Activated CD8-positive, alpha-beta T cell treated with anti-CD3 and anti-CD28 coated beads, Interleukin-2, amount 10 ng/mL, durations not matched to agents 7 days and 5 days (primary cell): ENCODE measurements at regions not wholly inside any gene's neighbourhood (a gene's known extent, or its start where the extent isn't known, plus 50 kb on each side); places are given as distances from the start of the nearest gene placed in this dataset.

Source experiments
- ATAC-seq: fragments of 150-1000 bp; cut with Tn5 transposase; one replicate; pipeline ENCODE4 v1.10.0; 2021; ENCODE audit warnings: moderate library complexity
- CTCF ChIA-PET: fragments of 350-600 bp; sonication (Branson Sonifier 250); formaldehyde crosslinking; loops from one replicate; lab custom pipeline; 2021; ENCODE audit warnings: antibody characterized with exemption; lab: Charles Lee
- POLR2A ChIA-PET: fragments of 350-600 bp; sonication (Branson Sonifier 250); formaldehyde crosslinking; loops from one replicate; lab custom pipeline; 2021; ENCODE audit warnings: antibody characterized with exemption; lab: Charles Lee
- DNase-seq: peaks from one replicate; pipeline ENCODE4 v3.0.0-alpha.2; 2020
- H3K27ac Mint-ChIP-seq: one replicate; pipeline ENCODE4 v1.8.0; 2021; ENCODE audit warnings: mild to moderate bottlenecking, mixed read lengths
- H3K27me3 Mint-ChIP-seq: one replicate; pipeline ENCODE4 v1.8.0; 2021; ENCODE audit warnings: low read depth, mixed read lengths
- H3K36me3 Mint-ChIP-seq: one replicate; pipeline ENCODE4 v1.8.0; 2021; ENCODE audit warnings: low read depth, mixed read lengths
- H3K4me1 Mint-ChIP-seq: one replicate; pipeline ENCODE4 v1.8.0; 2021; ENCODE audit warnings: low read depth, mixed read lengths
- H3K4me3 Mint-ChIP-seq: one replicate; pipeline ENCODE4 v1.8.0; 2021; ENCODE audit warnings: mild to moderate bottlenecking, mixed read lengths
- H3K9me3 Mint-ChIP-seq: one replicate; pipeline ENCODE4 v1.8.0; 2022; ENCODE audit warnings: mixed read lengths; ENCODE audit not compliant: insufficient read depth

- Mint-ChIP-seq H3K36me3 (no peaks in the 10 kb centered on the region), H3K27me3 (no peaks in the 10 kb centered on the region), H3K9me3 (no peaks in the 10 kb centered on the region), H3K4me1 (no peaks in the 10 kb centered on the region), H3K27ac (no peak overlapping the region), H3K4me3 (no peak overlapping the region)
- DNase-seq (no peak), ATAC-seq (no peak)
- CTCF ChIA-PET = no interaction called here
- POLR2A ChIA-PET = no interaction called here
Observed at GRCh38 chr22:49641770-49642313, 185.8 kb downstream of the BRD1 start.

- CTCF ChIA-PET = no interaction called here
- Mint-ChIP-seq H3K36me3 (no peaks in the 10 kb centered on the region), H3K9me3 (no peaks in the 10 kb centered on the region), H3K27me3 (no peaks in the 10 kb centered on the region), H3K27ac (no peak overlapping the region), H3K4me3 (no peak overlapping the region), H3K4me1 (no peaks in the 10 kb centered on the region)
- ATAC-seq = no peak
- DNase-seq = no peak
- POLR2A ChIA-PET = no interaction called here
Observed at GRCh38 chr22:49640366-49641095, 187.1 kb downstream of the BRD1 start.

GRCh38 chr22:49639956-49640355 lies 187.7 kb downstream of the BRD1 start:
- Mint-ChIP-seq H3K36me3 (no peaks in the 10 kb centered on the region), H3K4me3 (no peak overlapping the region), H3K27ac (no peak overlapping the region), H3K27me3 (no peaks in the 10 kb centered on the region), H3K9me3 (no peaks in the 10 kb centered on the region), H3K4me1 (no peaks in the 10 kb centered on the region)
- DNase-seq (no peak), ATAC-seq (no peak)
- POLR2A ChIA-PET = no interaction called here
- CTCF ChIA-PET = no interaction called here

- no peaks in the 10 kb centered on the region for H3K4me1 Mint-ChIP-seq
- no peaks in the 10 kb centered on the region for H3K27me3 Mint-ChIP-seq
- DNase-seq (no peak), ATAC-seq (no peak)
- POLR2A ChIA-PET = no interaction called here
- no peaks in the 10 kb centered on the region for H3K36me3 Mint-ChIP-seq
- no peak overlapping the region for H3K27ac Mint-ChIP-seq
- no peak overlapping the region for H3K4me3 Mint-ChIP-seq
- CTCF ChIA-PET = no interaction called here
- H3K9me3 Mint-ChIP-seq = no peaks in the 10 kb centered on the region
Observed at GRCh38 chr22:49638788-49639187, 188.9 kb downstream of the BRD1 start.

- H3K4me3 Mint-ChIP-seq = no peak overlapping the region
- no peaks in the 10 kb centered on the region for H3K9me3 Mint-ChIP-seq
- H3K4me1 Mint-ChIP-seq = no peaks in the 10 kb centered on the region
- DNase-seq (no peak), ATAC-seq (no peak)
- no peaks in the 10 kb centered on the region for H3K27me3 Mint-ChIP-seq
- H3K27ac Mint-ChIP-seq = no peak overlapping the region
- no peaks in the 10 kb centered on the region for H3K36me3 Mint-ChIP-seq
- POLR2A ChIA-PET = no interaction called here
- CTCF ChIA-PET = no interaction called here
Observed at GRCh38 chr22:49638001-49638400, 189.7 kb downstream of the BRD1 start.

GRCh38 chr22:49637255-49637760 lies 190.4 kb downstream of the BRD1 start:
- Mint-ChIP-seq H3K36me3 (no peaks in the 10 kb centered on the region), H3K27ac (no peak overlapping the region), H3K4me3 (no peak overlapping the region), H3K27me3 (no peaks in the 10 kb centered on the region), H3K9me3 (no peaks in the 10 kb centered on the region), H3K4me1 (no peaks in the 10 kb centered on the region)
- ATAC-seq (no peak), DNase-seq (no peak)
- POLR2A ChIA-PET = no interaction called here
- CTCF ChIA-PET = no interaction called here

GRCh38 chr22:49636649-49637048 lies 191.0 kb downstream of the BRD1 start:
- H3K27me3 Mint-ChIP-seq = no peaks in the 10 kb centered on the region
- no peak for DNase-seq
- ChIA-PET POLR2A (no interaction called here), CTCF (no interaction called here)
- no peaks in the 10 kb centered on the region for H3K9me3 Mint-ChIP-seq
- no peak overlapping the region for H3K4me3 Mint-ChIP-seq
- no peaks in the 10 kb centered on the region for H3K4me1 Mint-ChIP-seq
- no peak overlapping the region for H3K27ac Mint-ChIP-seq
- H3K36me3 Mint-ChIP-seq = no peaks in the 10 kb centered on the region
- ATAC-seq = no peak

- CTCF ChIA-PET = no interaction called here
- H3K9me3 Mint-ChIP-seq = no peaks in the 10 kb centered on the region
- POLR2A ChIA-PET = no interaction called here
- no peak overlapping the region for H3K27ac Mint-ChIP-seq
- H3K4me3 Mint-ChIP-seq = no peak overlapping the region
- no peak for ATAC-seq
- H3K27me3 Mint-ChIP-seq = no peaks in the 10 kb centered on the region
- no peaks in the 10 kb centered on the region for H3K36me3 Mint-ChIP-seq
- no peaks in the 10 kb centered on the region for H3K4me1 Mint-ChIP-seq
- DNase-seq = no peak
Observed at GRCh38 chr22:49636214-49636613, 191.5 kb downstream of the BRD1 start.

GRCh38 chr22:49634006-49634772 lies 193.5 kb downstream of the BRD1 start:
- ChIA-PET POLR2A (no interaction called here), CTCF (interaction anchor here (0.7 to 0.9 kb wide), 2 partner anchors 13 to 851 kb away, joined by 3 read pairs; no protein-coding TSS in a partner anchor)
- Mint-ChIP-seq H3K27ac (no peak overlapping the region), H3K9me3 (no peaks in the 10 kb centered on the region), H3K4me1 (no peaks in the 10 kb centered on the region), H3K27me3 (no peaks in the 10 kb centered on the region), H3K4me3 (no peak overlapping the region), H3K36me3 (no peaks in the 10 kb centered on the region)
- no peak for DNase-seq
- ATAC-seq = no peak

- CTCF ChIA-PET = no interaction called here
- Mint-ChIP-seq H3K9me3 (no peaks in the 10 kb centered on the region), H3K4me3 (no peak overlapping the region), H3K27ac (no peak overlapping the region), H3K4me1 (no peaks in the 10 kb centered on the region), H3K27me3 (no peaks in the 10 kb centered on the region), H3K36me3 (no peaks in the 10 kb centered on the region)
- ATAC-seq (no peak), DNase-seq (no peak)
- POLR2A ChIA-PET = no interaction called here
Observed at GRCh38 chr22:49633010-49633324, 194.7 kb downstream of the BRD1 start.

- Mint-ChIP-seq H3K9me3 (no peaks in the 10 kb centered on the region), H3K27me3 (no peaks in the 10 kb centered on the region), H3K4me3 (no peak overlapping the region), H3K36me3 (no peaks in the 10 kb centered on the region), H3K4me1 (no peaks in the 10 kb centered on the region), H3K27ac (no peak overlapping the region)
- DNase-seq (peak; percentile 30), ATAC-seq (no peak)
- POLR2A ChIA-PET = no interaction called here
- CTCF ChIA-PET = no interaction called here
Observed at GRCh38 chr22:49632199-49633009, 195.3 kb downstream of the BRD1 start.
